ENCODE measurements at regions not wholly inside any gene's neighbourhood (a gene's known extent, or its start where the extent isn't known, plus 50 kb on each side); places are given as distances from the start of the nearest gene placed in this dataset.
A peak's percentile ranks its signal among the peaks of the same experiment; 100 is the strongest.

- DNase-seq (ENCODE audit: low read depth in 2 of 2) = peak; percentile 75 to 76
These were observed 102.0 kb downstream of the DIRAS3 start for GRCh38 chr1:67948151-67949080.

GRCh38 chr1:67947114-67947513, 103.3 kb downstream of the DIRAS3 start:
- DNase-seq (ENCODE audit: low read depth in 2 of 2) = no peak

GRCh38 chr1:67945733-67946374, 104.6 kb downstream of the DIRAS3 start:
- DNase-seq (ENCODE audit: low read depth in 2 of 2) = no peak

- no peak for DNase-seq (ENCODE audit: low read depth in 2 of 2)
These were observed 108.2 kb downstream of the DIRAS3 start for GRCh38 chr1:67942274-67942673.

GRCh38 chr1:67941746-67942145, 108.5 kb upstream of the GNG12 start:
- peak in 1 of 2 experiments; percentile 6 for DNase-seq (ENCODE audit: low read depth in 2 of 2)

- DNase-seq (ENCODE audit: low read depth in 2 of 2) = no peak
These were observed 107.9 kb upstream of the GNG12 start for GRCh38 chr1:67941155-67941554.

GRCh38 chr1:67939942-67940341, 106.7 kb upstream of the GNG12 start:
- no peak for DNase-seq (ENCODE audit: low read depth in 2 of 2)

GRCh38 chr1:67939186-67939743, 106.0 kb upstream of the GNG12 start:
- no peak for DNase-seq (ENCODE audit: low read depth in 2 of 2)

GRCh38 chr1:67937651-67938050, 104.4 kb upstream of the GNG12 start:
- no peak for DNase-seq (ENCODE audit: low read depth in 2 of 2)

- no peak for DNase-seq (ENCODE audit: low read depth in 2 of 2)
These were observed 103.7 kb upstream of the GNG12 start for GRCh38 chr1:67937010-67937409.

- no peak for DNase-seq (ENCODE audit: low read depth in 2 of 2)
These were observed 102.3 kb upstream of the GNG12 start for GRCh38 chr1:67935560-67935959.

- no peak for DNase-seq (ENCODE audit: low read depth in 2 of 2)
These were observed 97.9 kb upstream of the GNG12 start for GRCh38 chr1:67931198-67931597.

- DNase-seq (ENCODE audit: low read depth in 2 of 2) = no peak
These were observed 89.8 kb upstream of the GNG12 start for GRCh38 chr1:67923074-67923473.

GRCh38 chr1:67921725-67922489, 88.6 kb upstream of the GNG12 start:
- no peak for DNase-seq (ENCODE audit: low read depth in 2 of 2)

- no peak for DNase-seq (ENCODE audit: low read depth in 2 of 2)
These were observed 86.2 kb upstream of the GNG12 start for GRCh38 chr1:67919274-67920072.

GRCh38 chr1:67918067-67918466, 84.8 kb upstream of the GNG12 start:
- no peak for DNase-seq (ENCODE audit: low read depth in 2 of 2)

- no peak for DNase-seq (ENCODE audit: low read depth in 2 of 2)
These were observed 83.7 kb upstream of the GNG12 start for GRCh38 chr1:67917006-67917405.

GRCh38 chr1:67916140-67916886, 83.0 kb upstream of the GNG12 start:
- no peak for DNase-seq (ENCODE audit: low read depth in 2 of 2)

- no peak for DNase-seq (ENCODE audit: low read depth in 2 of 2)
These were observed 76.5 kb upstream of the GNG12 start for GRCh38 chr1:67909776-67910175.

GRCh38 chr1:67908250-67908936, 75.1 kb upstream of the GNG12 start:
- no peak for DNase-seq (ENCODE audit: low read depth in 2 of 2)
